CD4-positive, alpha-beta T cell (primary cell): ENCODE measurements at regions not wholly inside any gene's neighbourhood (a gene's known extent, or its start where the extent isn't known, plus 50 kb on each side); places are given as distances from the start of the nearest gene placed in this dataset.

ENCODE experiments used
- ATAC-seq: fragments of 200-7000 bp; cut with Tn5 transposase; one replicate; pipeline ENCODE4 v1.10.0; 2022; ENCODE audit warnings: mild to moderate bottlenecking; ENCODE audit not compliant: poor library complexity
- CTCF ChIA-PET: fragments of 350-600 bp; sonication (Branson Sonifier 250); formaldehyde crosslinking; loops from one replicate; lab custom pipeline; 2021; ENCODE audit warnings: antibody characterized with exemption, inconsistent platforms; lab: Charles Lee
- POLR2A ChIA-PET: fragments of 350-600 bp; sonication (Branson Sonifier 250); formaldehyde crosslinking; loops from one replicate; lab custom pipeline; 2021; ENCODE audit warnings: antibody characterized with exemption, inconsistent platforms; lab: Charles Lee
- DNase-seq, 14 experiments: peaks; one replicate each; pipeline ENCODE4 v3.0.0-alpha.2; 2013 to 2020; ENCODE audit warnings: mixed read lengths in 2 of 14
- H3K27ac ChIP-seq, 2 donors: one replicate each; pipeline versions ENCODE4 v1.5.1 to v1.7.0; 2013; ENCODE audit warnings: low read length in 2 of 2, low read depth in 1 of 2, mild to moderate bottlenecking in 1 of 2
- H3K27me3 ChIP-seq, 2 experiments: 1 replicate in 1 of 2; 2 replicates in 1 of 2; pipeline versions ENCODE4 v1.6.1 to v1.7.0; 2013; ENCODE audit warnings: low read length in 2 of 2, control low read depth in 1 of 2, mild to moderate bottlenecking in 1 of 2, moderate library complexity in 1 of 2; ENCODE audit not compliant: insufficient read depth in 2 of 2, control insufficient read depth in 1 of 2
- H3K36me3 ChIP-seq: one replicate; pipeline ENCODE4 v1.6.1; 2013; ENCODE audit warnings: low read length, control low read depth; ENCODE audit not compliant: insufficient read depth
- H3K4me1 ChIP-seq: one replicate; pipeline ENCODE4 v1.6.1; 2013; ENCODE audit warnings: low read length, control low read depth; ENCODE audit not compliant: insufficient read depth
- H3K4me3 ChIP-seq: one replicate; pipeline ENCODE4 v1.5.1; 2013; ENCODE audit warnings: mild to moderate bottlenecking, low read length, moderate library complexity
- H3K9me3 ChIP-seq, 2 experiments: 1 replicate in 1 of 2; 2 replicates in 1 of 2; pipeline versions ENCODE4 v1.6.1 to v1.7.0; 2013; ENCODE audit warnings: low read length in 2 of 2, mild to moderate bottlenecking in 2 of 2, control low read depth in 1 of 2, moderate library complexity in 1 of 2; ENCODE audit not compliant: control insufficient read depth in 1 of 2, insufficient read depth in 1 of 2
- H3K27ac Mint-ChIP-seq: one replicate; pipeline ENCODE4 v1.8.0; 2020; ENCODE audit warnings: mixed read lengths
- H3K27me3 Mint-ChIP-seq: one replicate; pipeline ENCODE4 v1.8.0; 2021; ENCODE audit warnings: mixed read lengths
- H3K36me3 Mint-ChIP-seq: one replicate; pipeline ENCODE4 v1.8.0; 2021; ENCODE audit warnings: low read depth, mixed read lengths
- H3K4me1 Mint-ChIP-seq: one replicate; pipeline ENCODE4 v1.8.0; 2021; ENCODE audit warnings: low read depth, mixed read lengths
- H3K4me3 Mint-ChIP-seq: one replicate; pipeline ENCODE4 v1.8.0; 2020; ENCODE audit warnings: mild to moderate bottlenecking, mixed read lengths
- H3K9me3 Mint-ChIP-seq: one replicate; pipeline ENCODE4 v1.8.0; 2020; ENCODE audit warnings: mixed read lengths
- CTCF ChIP-seq: fragments of 200-600 bp; IDR thresholded peaks from one replicate; pipeline ENCODE4 v1.8.0; 2022; ENCODE audit warnings: antibody characterized with exemption, mild to moderate bottlenecking
- intact Hi-C, 2 experiments: fragments of 100-400 bp; cut with DNase I in 1 of 2; cut with micrococcal nuclease in 1 of 2; formaldehyde crosslinking; loops; one replicate each; pipeline versions ENCODE4 v1.15.1 to v1.9.0; 2023 to 2025; cut with DNase I, micrococcal nuclease

- no peak overlapping the region for H3K27ac ChIP-seq
- no peaks in the 10 kb centered on the region for H3K27me3 ChIP-seq
- Mint-ChIP-seq H3K27me3 (no peaks in the 10 kb centered on the region), H3K4me3 (no peak overlapping the region), H3K9me3 (peaks cover 16% of the 10 kb centered on the region), H3K4me1 (no peaks in the 10 kb centered on the region), H3K27ac (no peak overlapping the region), H3K36me3 (no peaks in the 10 kb centered on the region)
- TF ChIP-seq CTCF = no peak
- DNase-seq (no peak), ATAC-seq (no peak)
- no peak overlapping the region for H3K4me3 ChIP-seq
- H3K36me3 ChIP-seq = no peaks in the 10 kb centered on the region
- POLR2A ChIA-PET = no interaction called here
- peaks cover 0 to 5% of the 10 kb centered on the region in 2 experiments for H3K9me3 ChIP-seq
- H3K4me1 ChIP-seq = no peaks in the 10 kb centered on the region
- intact Hi-C loops = no loop called here
- CTCF ChIA-PET = no interaction called here
Measured at GRCh38 chr6:74902089-74902488, 303.8 kb downstream of the COL12A1 start.

- Histone ChIP-seq H3K27ac (no peak overlapping the region), H3K9me3 (peaks cover 0 to 5% of the 10 kb centered on the region in 2 experiments), H3K27me3 (no peaks in the 10 kb centered on the region), H3K36me3 (no peaks in the 10 kb centered on the region), H3K4me1 (no peaks in the 10 kb centered on the region), H3K4me3 (no peak overlapping the region)
- no peak for DNase-seq
- intact Hi-C loops = no loop called here
- CTCF ChIA-PET = no interaction called here
- no peak for ATAC-seq
- no peak for TF ChIP-seq CTCF
- no peak overlapping the region for H3K27ac Mint-ChIP-seq
- no peaks in the 10 kb centered on the region for H3K36me3 Mint-ChIP-seq
- H3K27me3 Mint-ChIP-seq = no peaks in the 10 kb centered on the region
- H3K4me1 Mint-ChIP-seq = no peaks in the 10 kb centered on the region
- H3K9me3 Mint-ChIP-seq = peaks cover 16% of the 10 kb centered on the region
- POLR2A ChIA-PET = no interaction called here
- no peak overlapping the region for H3K4me3 Mint-ChIP-seq
Measured at GRCh38 chr6:74901576-74901975, 304.3 kb downstream of the COL12A1 start.

- Mint-ChIP-seq H3K4me3 (no peak overlapping the region), H3K27me3 (no peaks in the 10 kb centered on the region), H3K9me3 (peaks cover 19% of the 10 kb centered on the region), H3K36me3 (no peaks in the 10 kb centered on the region), H3K27ac (no peak overlapping the region), H3K4me1 (no peaks in the 10 kb centered on the region)
- no peak for ATAC-seq
- no peaks in the 10 kb centered on the region for H3K27me3 ChIP-seq
- peaks cover 0 to 5% of the 10 kb centered on the region in 2 experiments for H3K9me3 ChIP-seq
- POLR2A ChIA-PET = no interaction called here
- H3K27ac ChIP-seq = no peak overlapping the region
- no peak for DNase-seq
- no peak for TF ChIP-seq CTCF
- H3K36me3 ChIP-seq = no peaks in the 10 kb centered on the region
- CTCF ChIA-PET = no interaction called here
- intact Hi-C loops = no loop called here
- H3K4me1 ChIP-seq = no peaks in the 10 kb centered on the region
- H3K4me3 ChIP-seq = no peak overlapping the region
Measured at GRCh38 chr6:74899416-74899815, 306.4 kb downstream of the COL12A1 start.
